ENCODE measurements at regions not wholly inside any gene's neighbourhood (a gene's known extent, or its start where the extent isn't known, plus 50 kb on each side); places are given as distances from the start of the nearest gene placed in this dataset.

DNA sequence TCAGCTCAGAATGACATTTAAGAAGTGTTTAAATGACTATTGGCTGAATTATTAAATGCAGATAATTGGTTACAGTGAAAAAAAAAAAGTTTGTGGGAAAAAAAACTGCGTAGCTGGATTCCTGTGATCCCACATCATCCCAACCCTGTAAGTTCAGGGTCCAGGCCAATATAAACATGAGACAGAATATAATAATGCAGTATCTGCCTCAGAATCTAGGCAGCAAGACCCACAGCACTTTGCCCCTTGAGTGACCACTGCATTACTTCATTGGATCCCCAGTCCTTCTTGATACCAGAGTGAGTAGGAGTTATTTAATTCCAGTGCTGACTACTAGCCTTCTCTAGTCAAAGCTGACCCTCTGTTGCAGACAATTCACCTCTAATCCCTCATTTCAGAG lies 272.6 kb downstream of the CCER1 start:
- H3K36me3 ChIP-seq = no peaks in the 10 kb centered on the region
- TF ChIP-seq EP300 (IDR thresholded peaks at IDR 0.05) (no peak), POLR2A (IDR thresholded peaks at IDR 0.05) (no peak), CTCF (IDR thresholded peaks at IDR 0.05) (no peak), POLR2AphosphoS5 (IDR thresholded peaks at IDR 0.05) (no peak)
- no peak overlapping the region for H3K27ac ChIP-seq
- DNase-seq = no peak
- no peak overlapping the region for H3K4me3 ChIP-seq
- no peaks in the 10 kb centered on the region for H3K4me1 ChIP-seq
- no peaks in the 10 kb centered on the region for H3K27me3 ChIP-seq
- WGBS, 5 donors = 53 to 89% (median 82%) methylated on average over 1 of the region's 1 CpG
- H3K9me3 ChIP-seq = no peaks in the 10 kb centered on the region
- intact Hi-C loops (cut with DNase I; ENCODE audit: low total_unique reads) = no loop called here

DNA sequence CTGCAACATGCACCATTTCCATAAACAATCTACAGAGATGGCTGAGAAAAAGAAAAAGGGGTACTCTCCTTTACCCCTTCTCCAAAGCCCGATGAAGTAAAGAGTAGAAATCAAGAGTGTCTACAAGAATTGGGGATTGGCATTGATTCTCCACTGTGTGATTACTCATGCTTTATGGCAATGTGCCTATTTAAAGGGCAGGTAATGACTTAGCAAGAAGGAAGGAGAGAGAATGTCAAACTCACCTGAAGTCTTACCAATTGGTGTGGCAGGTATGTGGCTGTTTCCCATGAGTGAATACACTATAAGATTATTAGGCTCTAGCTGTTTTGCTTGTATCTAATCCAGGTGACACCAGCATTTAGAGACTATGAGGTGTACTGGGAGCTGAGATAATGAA lies 275.3 kb downstream of the CCER1 start:
- Histone ChIP-seq H3K4me1 (no peaks in the 10 kb centered on the region), H3K27me3 (no peaks in the 10 kb centered on the region), H3K36me3 (no peaks in the 10 kb centered on the region), H3K9me3 (no peaks in the 10 kb centered on the region), H3K27ac (no peak overlapping the region), H3K4me3 (no peak overlapping the region)
- no peak for DNase-seq
- intact Hi-C loops (cut with DNase I; ENCODE audit: low total_unique reads) = no loop called here
- no peak for TF ChIP-seq EP300 (IDR thresholded peaks at IDR 0.05)
- no peak for TF ChIP-seq POLR2A (IDR thresholded peaks at IDR 0.05)
- TF ChIP-seq CTCF (IDR thresholded peaks at IDR 0.05) = no peak
- TF ChIP-seq POLR2AphosphoS5 (IDR thresholded peaks at IDR 0.05) = no peak
- WGBS, 5 donors = 83 to 97% (median 92%) methylated on average over 1 of the region's 1 CpG

DNA sequence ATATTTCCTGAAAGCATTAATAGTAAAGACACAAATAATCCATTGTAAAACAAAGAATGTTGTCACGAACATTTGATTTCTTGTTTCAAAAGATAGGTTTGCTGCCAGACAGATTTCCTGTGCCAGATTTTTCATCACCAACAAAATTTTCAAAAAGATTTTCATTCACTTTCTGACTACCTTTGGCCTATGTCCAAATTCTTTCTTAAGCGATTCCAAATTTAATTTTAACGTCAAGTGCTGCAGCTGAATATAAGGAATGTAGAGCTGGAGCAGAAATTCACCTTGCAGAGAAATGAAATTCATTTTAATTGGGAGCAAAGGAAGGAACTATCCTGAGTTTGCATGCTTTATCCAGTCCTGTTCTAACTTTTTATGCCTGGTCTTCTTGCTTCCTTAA lies 277.4 kb downstream of the CCER1 start:
- Histone ChIP-seq H3K9me3 (no peaks in the 10 kb centered on the region), H3K27me3 (no peaks in the 10 kb centered on the region), H3K36me3 (no peaks in the 10 kb centered on the region), H3K4me3 (no peak overlapping the region), H3K27ac (no peak overlapping the region), H3K4me1 (no peaks in the 10 kb centered on the region)
- intact Hi-C loops (cut with DNase I; ENCODE audit: low total_unique reads) = no loop called here
- no peak for TF ChIP-seq POLR2AphosphoS5 (IDR thresholded peaks at IDR 0.05)
- TF ChIP-seq EP300 (IDR thresholded peaks at IDR 0.05) = no peak
- TF ChIP-seq CTCF (IDR thresholded peaks at IDR 0.05) = no peak
- TF ChIP-seq POLR2A (IDR thresholded peaks at IDR 0.05) = no peak
- no peak for DNase-seq
- 44 to 58% (median 50%) methylated on average over 3 of the region's 3 CpGs for WGBS, 5 donors

DNA sequence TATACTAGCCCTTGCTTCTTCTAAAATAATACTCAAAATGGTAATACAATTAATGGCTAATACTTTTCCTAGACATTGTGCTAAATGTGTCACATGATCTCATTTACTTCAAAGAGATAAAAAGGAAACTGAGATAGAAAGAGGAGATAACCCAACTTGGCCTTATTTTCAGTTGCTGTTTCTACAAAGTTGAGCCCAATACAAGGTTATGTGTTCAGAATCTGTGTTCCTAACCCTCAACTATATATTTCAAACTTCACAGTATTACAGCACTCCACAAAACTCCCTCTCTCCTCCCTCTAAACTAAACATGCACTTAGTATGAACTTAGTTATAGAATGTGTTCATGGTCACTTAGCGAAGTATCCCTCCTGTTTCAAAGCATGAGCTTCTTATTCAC lies 277.9 kb downstream of the CCER1 start:
- H3K4me3 ChIP-seq = no peak overlapping the region
- H3K36me3 ChIP-seq = no peaks in the 10 kb centered on the region
- intact Hi-C loops (cut with DNase I; ENCODE audit: low total_unique reads) = no loop called here
- H3K4me1 ChIP-seq = no peaks in the 10 kb centered on the region
- TF ChIP-seq POLR2AphosphoS5 (IDR thresholded peaks at IDR 0.05) = no peak
- no peak for TF ChIP-seq EP300 (IDR thresholded peaks at IDR 0.05)
- TF ChIP-seq POLR2A (IDR thresholded peaks at IDR 0.05) = no peak
- no peak for TF ChIP-seq CTCF (IDR thresholded peaks at IDR 0.05)
- H3K27ac ChIP-seq = no peak overlapping the region
- no peak for DNase-seq
- H3K27me3 ChIP-seq = no peaks in the 10 kb centered on the region
- H3K9me3 ChIP-seq = no peaks in the 10 kb centered on the region
- 54 to 79% (median 68%) methylated on average over 1 of the region's 1 CpG for WGBS, 5 donors

Data from stomach (tissue), 8 donors.